SK-N-SH (cell line): ENCODE measurements at regions not wholly inside any gene's neighbourhood (a gene's known extent, or its start where the extent isn't known, plus 50 kb on each side); places are given as distances from the start of the nearest gene placed in this dataset.

Experiments used
- CTCF ChIA-PET: fragments of 300-600, 350-600 bp; formaldehyde crosslinking; extraction: SDS; loops from one replicate; lab custom pipeline; 2021; lab: Yijun Ruan, JAX
- POLR2A ChIA-PET: fragments of 350-600 bp; sonication (Branson Sonifier 250); formaldehyde crosslinking; extraction: SDS; loops from one replicate; lab custom pipeline; 2020; ENCODE audit warnings: antibody characterized with exemption, inconsistent platforms; lab: Yijun Ruan, JAX
- DNase-seq: peaks from one replicate; pipeline ENCODE4 v3.0.0; 2012
- H2AFZ ChIP-seq: fragments of 200-600 bp; sonication (generic); 2 replicates; pipeline ENCODE4 v1.8.1; 2016; ENCODE audit warnings: antibody characterized with exemption, mild to moderate bottlenecking, low read depth
- H3F3A ChIP-seq: fragments of 200-600 bp; sonication (generic); replicated peaks from 2 replicates; pipeline ENCODE3; 2016; ENCODE audit warnings: antibody characterized with exemption, mild to moderate bottlenecking; ENCODE audit not compliant: insufficient read depth
- H3K27ac ChIP-seq, 2 experiments: fragments of 200-500 bp in 1 of 2; fragments of 200-600 bp in 1 of 2; sonication (Bioruptor generic) in 1 of 2; sonication (generic), shearing (Covaris generic) in 1 of 2; 2 replicates each; pipeline versions ENCODE4 v1.5.1 to v1.6.1; 2014 to 2016; ENCODE audit warnings: low read depth in 2 of 2, inconsistent platforms in 1 of 2, low read length in 1 of 2, mild to moderate bottlenecking in 1 of 2, mixed read lengths in 1 of 2
- H3K27me3 ChIP-seq: fragments of 200-600 bp; sonication (generic), shearing (Covaris generic); 2 replicates; pipeline ENCODE4 v1.6.1; 2016; ENCODE audit warnings: mixed run types; ENCODE audit not compliant: insufficient read depth
- H3K36me3 ChIP-seq, 2 experiments: fragments of 200-500 bp in 1 of 2; fragments of 200-600 bp in 1 of 2; sonication (Bioruptor generic) in 1 of 2; sonication (generic) in 1 of 2; replicated peaks in 1 of 2; 2 replicates each; pipeline versions ENCODE3 to v1.5.1; 2014 to 2016; ENCODE audit warnings: low read length in 1 of 2, mild to moderate bottlenecking in 1 of 2; ENCODE audit not compliant: insufficient read depth in 2 of 2, control insufficient read depth in 1 of 2
- H3K4me1 ChIP-seq, 2 experiments: fragments of 200-500 bp in 1 of 2; fragments of 200-600 bp in 1 of 2; sonication (Bioruptor generic) in 1 of 2; sonication (generic), shearing (Covaris generic) in 1 of 2; 2 replicates each; pipeline versions ENCODE4 v1.5.1 to v1.6.1; 2014 to 2016; ENCODE audit warnings: low read depth in 1 of 2, low read length in 1 of 2, mixed run types in 1 of 2; ENCODE audit not compliant: insufficient read depth in 2 of 2, control insufficient read depth in 1 of 2
- H3K4me2 ChIP-seq: fragments of 200-600 bp; sonication (generic), shearing (Covaris generic); 2 replicates; pipeline ENCODE4 v1.6.1; 2017; ENCODE audit warnings: mixed run types
- H3K4me3 ChIP-seq, 2 experiments: fragments of 200-500 bp in 1 of 2; fragments of 200-600 bp in 1 of 2; sonication (Bioruptor generic) in 1 of 2; sonication (generic), shearing (Covaris generic) in 1 of 2; 2 replicates each; pipeline versions ENCODE4 v1.5.1 to v1.8.1; 2014 to 2016; ENCODE audit warnings: low read depth in 2 of 2, inconsistent platforms in 1 of 2, low read length in 1 of 2, mild to moderate bottlenecking in 1 of 2, mixed read lengths in 1 of 2, moderate library complexity in 1 of 2
- H3K79me2 ChIP-seq: fragments of 200-600 bp; sonication (generic); 2 replicates; pipeline ENCODE4 v1.8.1; 2017; ENCODE audit warnings: mild to moderate bottlenecking; ENCODE audit not compliant: insufficient read depth
- H3K9ac ChIP-seq: fragments of 200-600 bp; sonication (generic); 2 replicates; pipeline ENCODE4 v1.6.1; 2017; ENCODE audit warnings: mixed run types
- H3K9me2 ChIP-seq: fragments of 200-600 bp; sonication (generic); 2 replicates; pipeline ENCODE4 v1.6.1; 2017; ENCODE audit warnings: mixed run types
- H3K9me3 ChIP-seq: fragments of 200-600 bp; sonication (generic); 2 replicates; pipeline ENCODE4 v1.6.1; 2017; ENCODE audit warnings: mixed run types, mild to moderate bottlenecking, moderate library complexity
- H4K20me1 ChIP-seq: fragments of 200-600 bp; sonication (generic); 2 replicates; pipeline ENCODE4 v1.6.1; 2017; ENCODE audit warnings: mild to moderate bottlenecking, mixed run types; ENCODE audit not compliant: insufficient read depth
- CHD2 ChIP-seq: fragments of 150-350 bp; IDR thresholded peaks from 2 replicates; pipeline ENCODE4 v1.6.1; 2018; ENCODE audit warnings: low read length; ENCODE audit not compliant: partially characterized antibody
- CTCF ChIP-seq: fragments of 200-600 bp; sonication (generic); IDR thresholded peaks from 2 replicates; pipeline ENCODE4 v1.6.1; 2017; ENCODE audit warnings: antibody characterized with exemption, mild to moderate bottlenecking, moderate library complexity
- EP300 ChIP-seq, 2 experiments: IDR thresholded peaks; 2 replicates each; pipeline versions ENCODE4 v1.4.0 to v1.6.1; 2012; ENCODE audit warnings: borderline replicate concordance in 1 of 2, low read depth in 1 of 2, low read length in 1 of 2
- FOSL2 ChIP-seq: IDR thresholded peaks from 2 replicates; pipeline ENCODE4 v1.4.0; 2012; ENCODE audit warnings: low read depth, mild to moderate bottlenecking, moderate library complexity, borderline replicate concordance
- FOXJ3 ChIP-seq: sonication (generic); formaldehyde crosslinking; IDR thresholded peaks from 2 replicates; pipeline ENCODE4 v1.5.1; 2020; ENCODE audit warnings: mild to moderate bottlenecking, missing genetic modification reagents
- GABPA ChIP-seq: IDR thresholded peaks from 2 replicates; pipeline ENCODE4 v1.4.0; 2012; ENCODE audit warnings: low read depth, mild to moderate bottlenecking
- GATA2 ChIP-seq: sonication (generic); formaldehyde crosslinking; IDR thresholded peaks from 2 replicates; pipeline ENCODE4 v1.5.0; 2020; ENCODE audit warnings: mild to moderate bottlenecking, missing genetic modification reagents
- JUND ChIP-seq: IDR thresholded peaks from 2 replicates; pipeline ENCODE4 v1.4.0; 2012
- MAX ChIP-seq: IDR thresholded peaks from 2 replicates; pipeline ENCODE4 v1.4.0; 2012; ENCODE audit warnings: low read depth
- POLR2AphosphoS5 ChIP-seq: IDR thresholded peaks from 2 replicates; pipeline ENCODE4 v1.6.1; 2012; ENCODE audit warnings: low read depth, low read length
- SIN3A ChIP-seq: IDR thresholded peaks from 2 replicates; pipeline ENCODE4 v1.6.1; 2012; ENCODE audit warnings: low read depth, mild to moderate bottlenecking, low read length, moderate library complexity, borderline replicate concordance
- SMC3 ChIP-seq: IDR thresholded peaks from 2 replicates; pipeline ENCODE4 v1.6.1; 2012; ENCODE audit warnings: low read depth, low read length, improper control_type of control experiment
- USF2 ChIP-seq: fragments of 150-350 bp; IDR thresholded peaks from 2 replicates; pipeline ENCODE4 v1.6.1; 2017; ENCODE audit warnings: antibody characterized with exemption, low read length, low read depth, borderline replicate concordance
- YY1 ChIP-seq: IDR thresholded peaks from 2 replicates; pipeline ENCODE4 v1.4.0; 2012; ENCODE audit warnings: low read depth, mild to moderate bottlenecking
- WGBS: methylation state at CpG from one replicate; pipeline ENCODE4 v1.1.6; 2017; ENCODE audit warnings: low lambda C conversion rate; 5-methylcytosine and 5-hydroxymethylcytosine counted together

- no peaks in the 10 kb centered on the region for H3K27me3 ChIP-seq
- POLR2A ChIA-PET = no interaction called here
- H3K4me3 ChIP-seq = no peak overlapping the region
- no peak overlapping the region for H3K9ac ChIP-seq
- H3K79me2 ChIP-seq = no peaks in the 10 kb centered on the region
- no peak overlapping the region for H3K4me2 ChIP-seq
- CTCF ChIA-PET = no interaction called here
- H3F3A ChIP-seq = no peaks in the 10 kb centered on the region
- TF ChIP-seq EP300 (IDR thresholded peaks at IDR 0.05; ENCODE audit: borderline replicate concordance in 1 of 2, low read depth in 1 of 2, low read length in 1 of 2) (no peak), JUND (no peak), SMC3 (no peak), USF2 (no peak), FOXJ3 (CRISPR knock-in tag) (no peak), CHD2 (no peak), GATA2 (CRISPR knock-in tag) (no peak), SIN3A (no peak), MAX (no peak), CTCF (no peak)
- TF ChIP-seq, all 33 proteins: peak for 0
- H3K9me3 ChIP-seq = no peaks in the 10 kb centered on the region
- no peaks in the 10 kb centered on the region for H3K9me2 ChIP-seq
- H2AFZ ChIP-seq = no peak overlapping the region
- H3K4me1 ChIP-seq = no peaks in the 10 kb centered on the region
- no peaks in the 10 kb centered on the region for H3K36me3 ChIP-seq
- WGBS = 7% methylated on average over 9 of the region's 9 CpGs
- no peaks in the 10 kb centered on the region for H4K20me1 ChIP-seq
- H3K27ac ChIP-seq = no peak overlapping the region
- DNase-seq = no peak
Observed at GRCh38 chr18:78006006-78006773, 756.5 kb downstream of the GALR1 start.

GRCh38 chr18:78006774-78007260 is 757.2 kb downstream of the GALR1 start:
- POLR2A ChIA-PET = no interaction called here
- 4% methylated on average over 6 of the region's 6 CpGs for WGBS

More at GRCh38 chr18:78006774-78007260, 757.2 kb downstream of the GALR1 start:
- Histone ChIP-seq H3K79me2 (no peaks in the 10 kb centered on the region), H3K27me3 (no peaks in the 10 kb centered on the region), H3K27ac (no peak overlapping the region), H3K9me3 (no peaks in the 10 kb centered on the region), H4K20me1 (no peaks in the 10 kb centered on the region), H3K4me1 (no peaks in the 10 kb centered on the region), H3K9me2 (no peaks in the 10 kb centered on the region), H3K36me3 (no peaks in the 10 kb centered on the region), H2AFZ (no peak overlapping the region), H3K4me2 (no peak overlapping the region), H3K9ac (no peak overlapping the region), H3K4me3 (no peak overlapping the region), H3F3A (no peaks in the 10 kb centered on the region)
- no peak for DNase-seq
- CTCF ChIA-PET = no interaction called here
- no peak for TF ChIP-seq FOSL2
- TF ChIP-seq POLR2AphosphoS5 = no peak
- TF ChIP-seq GABPA = no peak
- TF ChIP-seq YY1 = no peak
- no peak for TF ChIP-seq MAX
